ENCODE measurements at regions not wholly inside any gene's neighbourhood (a gene's known extent, or its start where the extent isn't known, plus 50 kb on each side); places are given as distances from the start of the nearest gene placed in this dataset.

- Histone ChIP-seq H3K27me3 (ENCODE audit: control insufficient read depth, insufficient read depth, low read length) (no peaks in the 10 kb centered on the region), H3K36me3 (ENCODE audit: control insufficient read depth in 2 of 3, insufficient read depth in 3 of 3, low read length in 3 of 3) (no peaks in the 10 kb centered on the region), H3K27ac (ENCODE audit: low read depth in 2 of 2, low read length in 2 of 2) (no peak overlapping the region), H3K9ac (ENCODE audit: low read length in 3 of 3) (no peak overlapping the region), H3K4me1 (ENCODE audit: control insufficient read depth in 2 of 3, insufficient read depth in 2 of 3, low read depth in 1 of 3, low read length in 3 of 3) (no peaks in the 10 kb centered on the region), H3K4me3 (ENCODE audit: low read length in 3 of 3) (no peak overlapping the region), H3K9me3 (ENCODE audit: control insufficient read depth in 2 of 3, insufficient read depth in 1 of 3, low read length in 3 of 3) (no peaks in the 10 kb centered on the region)
- intact Hi-C loops (cut with DNase I): no loop called here
- FAIRE-seq: no peak
- TF ChIP-seq, protein P1, sequence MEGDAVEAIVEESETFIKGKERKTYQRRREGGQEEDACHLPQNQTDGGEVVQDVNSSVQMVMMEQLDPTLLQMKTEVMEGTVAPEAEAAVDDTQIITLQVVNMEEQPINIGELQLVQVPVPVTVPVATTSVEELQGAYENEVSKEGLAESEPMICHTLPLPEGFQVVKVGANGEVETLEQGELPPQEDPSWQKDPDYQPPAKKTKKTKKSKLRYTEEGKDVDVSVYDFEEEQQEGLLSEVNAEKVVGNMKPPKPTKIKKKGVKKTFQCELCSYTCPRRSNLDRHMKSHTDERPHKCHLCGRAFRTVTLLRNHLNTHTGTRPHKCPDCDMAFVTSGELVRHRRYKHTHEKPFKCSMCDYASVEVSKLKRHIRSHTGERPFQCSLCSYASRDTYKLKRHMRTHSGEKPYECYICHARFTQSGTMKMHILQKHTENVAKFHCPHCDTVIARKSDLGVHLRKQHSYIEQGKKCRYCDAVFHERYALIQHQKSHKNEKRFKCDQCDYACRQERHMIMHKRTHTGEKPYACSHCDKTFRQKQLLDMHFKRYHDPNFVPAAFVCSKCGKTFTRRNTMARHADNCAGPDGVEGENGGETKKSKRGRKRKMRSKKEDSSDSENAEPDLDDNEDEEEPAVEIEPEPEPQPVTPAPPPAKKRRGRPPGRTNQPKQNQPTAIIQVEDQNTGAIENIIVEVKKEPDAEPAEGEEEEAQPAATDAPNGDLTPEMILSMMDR (IDR thresholded peaks at IDR 0.05; ENCODE audit: borderline replicate concordance, extremely low read depth, insufficient read depth): no peak
- DNase-seq: peak in 1 of 5 donors; percentile 5
Observed at GRCh38 chr5:6228257-6229250, 149.8 kb downstream of the MED10 start.

GRCh38 chr5:6225121-6225607 is 153.2 kb downstream of the MED10 start:
- Histone ChIP-seq H3K27ac (ENCODE audit: low read depth in 2 of 2, low read length in 2 of 2) (no peak overlapping the region), H3K36me3 (ENCODE audit: control insufficient read depth in 2 of 3, insufficient read depth in 3 of 3, low read length in 3 of 3) (no peaks in the 10 kb centered on the region), H3K9me3 (ENCODE audit: control insufficient read depth in 2 of 3, insufficient read depth in 1 of 3, low read length in 3 of 3) (no peaks in the 10 kb centered on the region), H3K9ac (ENCODE audit: low read length in 3 of 3) (no peak overlapping the region), H3K4me1 (ENCODE audit: control insufficient read depth in 2 of 3, insufficient read depth in 2 of 3, low read depth in 1 of 3, low read length in 3 of 3) (no peaks in the 10 kb centered on the region), H3K4me3 (ENCODE audit: low read length in 3 of 3) (no peak overlapping the region), H3K27me3 (ENCODE audit: control insufficient read depth, insufficient read depth, low read length) (no peaks in the 10 kb centered on the region)
- DNase-seq: no peak
- no peak for FAIRE-seq
- TF ChIP-seq, protein P1 (IDR thresholded peaks at IDR 0.05; ENCODE audit: borderline replicate concordance, extremely low read depth, insufficient read depth): no peak
- intact Hi-C loops (cut with DNase I): no loop called here

GRCh38 chr5:6224406-6224805 is 153.9 kb downstream of the MED10 start:
- Histone ChIP-seq H3K4me1 (ENCODE audit: control insufficient read depth in 2 of 3, insufficient read depth in 2 of 3, low read depth in 1 of 3, low read length in 3 of 3) (no peaks in the 10 kb centered on the region), H3K36me3 (ENCODE audit: control insufficient read depth in 2 of 3, insufficient read depth in 3 of 3, low read length in 3 of 3) (no peaks in the 10 kb centered on the region), H3K27ac (ENCODE audit: low read depth in 2 of 2, low read length in 2 of 2) (no peak overlapping the region), H3K9me3 (ENCODE audit: control insufficient read depth in 2 of 3, insufficient read depth in 1 of 3, low read length in 3 of 3) (no peaks in the 10 kb centered on the region), H3K4me3 (ENCODE audit: low read length in 3 of 3) (no peak overlapping the region), H3K27me3 (ENCODE audit: control insufficient read depth, insufficient read depth, low read length) (no peaks in the 10 kb centered on the region), H3K9ac (ENCODE audit: low read length in 3 of 3) (no peak overlapping the region)
- DNase-seq (no peak), FAIRE-seq (no peak)
- TF ChIP-seq, protein P1 (IDR thresholded peaks at IDR 0.05; ENCODE audit: borderline replicate concordance, extremely low read depth, insufficient read depth): no peak
- intact Hi-C loops (cut with DNase I): no loop called here
